ENCODE measurements at regions not wholly inside any gene's neighbourhood (a gene's known extent, or its start where the extent isn't known, plus 50 kb on each side); places are given as distances from the start of the nearest gene placed in this dataset.

GRCh38 chr4:128459547-128459946 lies 171.9 kb upstream of the PGRMC2 start:
- Histone ChIP-seq H4K20me1 (ENCODE audit: insufficient read depth, low read length) (no peaks in the 10 kb centered on the region), H3K9ac (ENCODE audit: insufficient read depth, low read depth, low read length) (no peak overlapping the region), H3K4me3 (replicated peaks in 1 of 3; ENCODE audit: insufficient read depth in 1 of 3, low read depth in 2 of 3, low read length in 3 of 3) (no peak overlapping the region), H3K36me3 (replicated peaks in 1 of 2; ENCODE audit: control insufficient read depth in 1 of 2, insufficient read depth in 2 of 2, low read length in 2 of 2) (no peaks in the 10 kb centered on the region), H2AFZ (ENCODE audit: low read length) (no peak overlapping the region), H3K79me2 (ENCODE audit: insufficient read depth, low read length) (no peaks in the 10 kb centered on the region), H3K27ac (ENCODE audit: extremely low read length, insufficient read depth, low read length) (no peak overlapping the region), H3K4me2 (ENCODE audit: low read depth, low read length) (no peak overlapping the region), H3K27me3 (ENCODE audit: control insufficient read depth in 1 of 2, insufficient read depth in 2 of 2, low read length in 2 of 2) (no peaks in the 10 kb centered on the region), H3K4me1 (ENCODE audit: insufficient read depth, low read length) (no peaks in the 10 kb centered on the region), H3K9me3 (ENCODE audit: low read length) (no peaks in the 10 kb centered on the region)
- CTCF ChIA-PET (ENCODE audit: low intra/inter-chr PET ratio, low total read pairs) = no interaction called here
- BruUV-seq (replicated peaks) = no TSS peak
- FAIRE-seq (no peak), DNase-seq (ENCODE audit: low spot score) (no peak), ATAC-seq (no peak)
- POLR2A ChIA-PET = no interaction called here
- in situ Hi-C loops (cut with HindIII; ENCODE audit: extremely low pct_ligation_motif_present, low pct_unique_long_range_greater_than_20kb) = no loop called here
- intact Hi-C loops (cut with micrococcal nuclease; ENCODE audit: unreplicated experiment) = loop anchor here (10.0 kb wide), 1 partner anchor 185 kb away; no protein-coding TSS in a partner anchor
- 11% methylated on average over 3 of the region's 3 CpGs for WGBS (ENCODE audit: low lambda C conversion rate)
- TF ChIP-seq ZNF564 (CRISPR knock-in tag; IDR thresholded peaks at IDR 0.05) (no peak), RBM22 (optimal IDR thresholded peaks at IDR 0.05; ENCODE audit: low read length) (no peak), HHEX (CRISPR knock-in tag; IDR thresholded peaks at IDR 0.05) (no peak), RXRB (CRISPR knock-in tag; IDR thresholded peaks at IDR 0.05; ENCODE audit: borderline replicate concordance) (no peak)
- TF ChIP-seq, protein P1, sequence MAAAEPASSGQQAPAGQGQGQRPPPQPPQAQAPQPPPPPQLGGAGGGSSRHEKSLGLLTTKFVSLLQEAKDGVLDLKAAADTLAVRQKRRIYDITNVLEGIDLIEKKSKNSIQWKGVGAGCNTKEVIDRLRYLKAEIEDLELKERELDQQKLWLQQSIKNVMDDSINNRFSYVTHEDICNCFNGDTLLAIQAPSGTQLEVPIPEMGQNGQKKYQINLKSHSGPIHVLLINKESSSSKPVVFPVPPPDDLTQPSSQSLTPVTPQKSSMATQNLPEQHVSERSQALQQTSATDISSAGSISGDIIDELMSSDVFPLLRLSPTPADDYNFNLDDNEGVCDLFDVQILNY (CRISPR knock-in tag; conservative IDR thresholded peaks at IDR 0.05) = no peak

DNA sequence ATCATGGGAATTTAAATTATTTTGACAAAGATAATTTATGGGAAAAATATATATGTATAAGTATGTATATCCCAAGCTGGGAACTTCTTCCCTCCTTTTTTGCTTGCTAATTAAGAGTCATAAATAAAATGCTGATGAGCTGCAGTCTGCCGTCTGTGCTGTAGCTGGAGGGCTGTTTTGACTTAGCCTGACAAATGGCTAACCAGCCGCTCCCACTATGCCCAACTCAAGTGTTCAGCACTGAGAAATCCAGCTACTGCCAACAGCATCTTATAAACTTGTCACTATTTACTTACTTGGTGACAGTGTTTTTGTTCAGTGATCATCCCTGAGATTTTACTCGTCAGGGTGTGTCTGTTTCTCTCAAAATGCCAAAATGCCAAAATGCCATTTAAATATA lies 171.2 kb upstream of the PGRMC2 start:
- Histone ChIP-seq H3K4me1 (ENCODE audit: insufficient read depth, low read length) (no peaks in the 10 kb centered on the region), H2AFZ (ENCODE audit: low read length) (no peak overlapping the region), H3K27ac (ENCODE audit: extremely low read length, insufficient read depth, low read length) (no peak overlapping the region), H3K79me2 (ENCODE audit: insufficient read depth, low read length) (no peaks in the 10 kb centered on the region), H3K9ac (ENCODE audit: insufficient read depth, low read depth, low read length) (no peak overlapping the region), H3K4me3 (replicated peaks in 1 of 3; ENCODE audit: insufficient read depth in 1 of 3, low read depth in 2 of 3, low read length in 3 of 3) (no peak overlapping the region), H3K27me3 (ENCODE audit: control insufficient read depth in 1 of 2, insufficient read depth in 2 of 2, low read length in 2 of 2) (no peaks in the 10 kb centered on the region), H3K4me2 (ENCODE audit: low read depth, low read length) (no peak overlapping the region), H4K20me1 (ENCODE audit: insufficient read depth, low read length) (no peaks in the 10 kb centered on the region), H3K36me3 (replicated peaks in 1 of 2; ENCODE audit: control insufficient read depth in 1 of 2, insufficient read depth in 2 of 2, low read length in 2 of 2) (no peaks in the 10 kb centered on the region), H3K9me3 (ENCODE audit: low read length) (no peaks in the 10 kb centered on the region)
- CTCF ChIA-PET (ENCODE audit: low intra/inter-chr PET ratio, low total read pairs) = no interaction called here
- FAIRE-seq = no peak
- no peak for TF ChIP-seq HMG20A (CRISPR knock-in tag; IDR thresholded peaks at IDR 0.05; ENCODE audit: borderline replicate concordance)
- TF ChIP-seq MTA3 (CRISPR knock-in tag; IDR thresholded peaks at IDR 0.05) = no peak
- no peak for TF ChIP-seq ZNF33B (CRISPR knock-in tag; IDR thresholded peaks at IDR 0.05)
- TF ChIP-seq ZZZ3 (CRISPR knock-in tag; IDR thresholded peaks at IDR 0.05; ENCODE audit: borderline replicate concordance) = no peak
- TF ChIP-seq FOSL1 (CRISPR knock-in tag; IDR thresholded peaks at IDR 0.05; ENCODE audit: borderline replicate concordance) = no peak
- TF ChIP-seq NR1H2 (CRISPR knock-in tag; IDR thresholded peaks at IDR 0.05; ENCODE audit: borderline replicate concordance, low read depth) = no peak
- no peak for TF ChIP-seq ZNF331 (CRISPR knock-in tag; IDR thresholded peaks at IDR 0.05)
- ATAC-seq = no peak
- intact Hi-C loops (cut with micrococcal nuclease; ENCODE audit: unreplicated experiment) = loop anchor here (10.0 kb wide), 1 partner anchor 186 kb away; no protein-coding TSS in a partner anchor
- BruUV-seq (replicated peaks) = no TSS peak
- POLR2A ChIA-PET = no interaction called here
- in situ Hi-C loops (cut with HindIII; ENCODE audit: extremely low pct_ligation_motif_present, low pct_unique_long_range_greater_than_20kb) = no loop called here
- DNase-seq (ENCODE audit: low spot score) = no peak
- WGBS (ENCODE audit: low lambda C conversion rate) = 42% methylated on average over 2 of the region's 3 CpGs

Measured in HepG2 (cell line).